Skin of body (tissue), 1 donor: ENCODE measurements at regions not wholly inside any gene's neighbourhood (a gene's known extent, or its start where the extent isn't known, plus 50 kb on each side); places are given as distances from the start of the nearest gene placed in this dataset.

ENCODE experiments used
- DNase-seq: peaks from one replicate; lab custom pipeline; 2025; lab: John Stamatoyannopoulos, UW

- no peak for DNase-seq
Observed at GRCh38 chr2:187934692-187935091, 357.0 kb upstream of the GULP1 start.

- DNase-seq = no peak
Observed at GRCh38 chr2:187935126-187935525, 356.5 kb upstream of the GULP1 start.

- no peak for DNase-seq
Observed at GRCh38 chr2:187936228-187936627, 355.4 kb upstream of the GULP1 start.

- no peak for DNase-seq
Observed at GRCh38 chr2:187939180-187939579, 352.5 kb upstream of the GULP1 start.

- no peak for DNase-seq
Observed at GRCh38 chr2:187942876-187943275, 348.8 kb upstream of the GULP1 start.

- no peak for DNase-seq
Observed at GRCh38 chr2:187943772-187944369, 347.8 kb upstream of the GULP1 start.

GRCh38 chr2:187949859-187950258, 341.8 kb upstream of the GULP1 start:
- no peak for DNase-seq

GRCh38 chr2:187951470-187952218, 340.0 kb upstream of the GULP1 start:
- no peak for DNase-seq

GRCh38 chr2:187956906-187957534, 334.7 kb upstream of the GULP1 start:
- DNase-seq = no peak

- no peak for DNase-seq
Observed at GRCh38 chr2:187959821-187960220, 331.9 kb upstream of the GULP1 start.

- no peak for DNase-seq
Observed at GRCh38 chr2:187962538-187962937, 329.1 kb upstream of the GULP1 start.

- no peak for DNase-seq
Observed at GRCh38 chr2:187964746-187965145, 326.9 kb upstream of the GULP1 start.

GRCh38 chr2:187966924-187967323, 324.8 kb upstream of the GULP1 start:
- DNase-seq = no peak

GRCh38 chr2:187971893-187972292, 319.8 kb upstream of the GULP1 start:
- DNase-seq = no peak

GRCh38 chr2:187976259-187976985, 315.3 kb upstream of the GULP1 start:
- DNase-seq = no peak

GRCh38 chr2:187976986-187977333, 314.7 kb upstream of the GULP1 start:
- DNase-seq = no peak

GRCh38 chr2:187978356-187978755, 313.3 kb upstream of the GULP1 start:
- no peak for DNase-seq

GRCh38 chr2:187982668-187983067, 309.0 kb upstream of the GULP1 start:
- no peak for DNase-seq

- no peak for DNase-seq
Observed at GRCh38 chr2:187985195-187985594, 306.5 kb upstream of the GULP1 start.

GRCh38 chr2:187985923-187986322, 305.8 kb upstream of the GULP1 start:
- DNase-seq = no peak

- DNase-seq = no peak
Observed at GRCh38 chr2:187986390-187987105, 305.1 kb upstream of the GULP1 start.

- no peak for DNase-seq
Observed at GRCh38 chr2:187988348-187988747, 303.3 kb upstream of the GULP1 start.
